Motor neuron (in vitro differentiated cells): ENCODE measurements at regions not wholly inside any gene's neighbourhood (a gene's known extent, or its start where the extent isn't known, plus 50 kb on each side); places are given as distances from the start of the nearest gene placed in this dataset.

Source experiments
- ATAC-seq, 8 experiments: fragments of 200-7000 bp; cut with Tn5 transposase; replicated peaks in 6 of 8; 2 replicates each; pipeline ENCODE4 v1.8.0; 2021; ENCODE audit warnings: mild to moderate bottlenecking in 8 of 8, moderate library complexity in 8 of 8
- H3K27ac ChIP-seq, 2 donors: fragments of 250-450 bp; sonication (Bioruptor Pico); 2 replicates each; pipeline ENCODE4 v1.9.0; 2021; ENCODE audit warnings: antibody characterized with exemption in 2 of 2, mild to moderate bottlenecking in 2 of 2, moderate library complexity in 1 of 2
- H3K4me1 ChIP-seq, 2 donors: fragments of 250-450 bp; sonication (Bioruptor Pico); replicated peaks in 1 of 2; 2 replicates each; pipeline ENCODE4 v1.6.1; 2021; ENCODE audit warnings: antibody characterized with exemption in 2 of 2, mild to moderate bottlenecking in 2 of 2, moderate library complexity in 1 of 2
- H3K4me3 ChIP-seq, 5 donors: fragments of 250-450 bp; sonication (Bioruptor Pico); 2 replicates each; pipeline ENCODE4 v1.9.0; 2021; ENCODE audit warnings: antibody characterized with exemption in 5 of 5, mild to moderate bottlenecking in 5 of 5, moderate library complexity in 4 of 5
- WGBS, 10 experiments: fragments of 450-650 bp; shearing (Covaris generic); methylation state at CpG; one replicate each; pipeline ENCODE4 v1.0.0; 2022; 5-methylcytosine and 5-hydroxymethylcytosine counted together
- in situ Hi-C, 9 experiments: fragments of 400-800 bp; cut with MboI; loops; one replicate each; pipeline ENCODE4 v1.15.0; 2021; ENCODE audit warnings: low sequenced_read_pairs in 9 of 9, low pct_unique_long_range_greater_than_20kb in 2 of 9; ENCODE audit not compliant: unreplicated experiment in 9 of 9

- no peak overlapping the region for H3K4me3 ChIP-seq
- ATAC-seq: peak in 5 of 8 experiments; percentile 72 to 87 (median 84)
- peaks cover 5 to 11% of the 10 kb centered on the region in 2 donors for H3K4me1 ChIP-seq
- in situ Hi-C loops: no loop called here
- 0 to 33% (median 16%) methylated on average over 1 to 3 of the region's 3 CpGs; no CpG with 5 or more reads in 1 of the 10 experiments for WGBS, 10 experiments
- H3K27ac ChIP-seq: no peak overlapping the region
Measured at GRCh38 chr4:96755569-96756484, 915.9 kb downstream of the PDHA2 start.

- Histone ChIP-seq H3K4me1 (peaks cover 5 to 11% of the 10 kb centered on the region in 2 donors), H3K27ac (no peak overlapping the region), H3K4me3 (no peak overlapping the region)
- ATAC-seq: peak in 5 of 8 experiments; percentile 46 to 70 (median 47)
- 0 to 75% (median 57%) methylated on average over 1 of the region's 1 CpG; no CpG with 5 or more reads in 2 of the 10 experiments for WGBS, 10 experiments
- in situ Hi-C loops: no loop called here
Measured at GRCh38 chr4:96756584-96756983, 916.7 kb downstream of the PDHA2 start.

- no peak overlapping the region for H3K4me3 ChIP-seq
- in situ Hi-C loops: no loop called here
- WGBS, 10 experiments: 14 to 100% (median 97%) methylated on average over 1 to 2 of the region's 3 CpGs; no CpG with 5 or more reads in 6 of the 10 experiments
- H3K4me1 ChIP-seq: no peaks in the 10 kb centered on the region
- H3K27ac ChIP-seq: no peak overlapping the region
- no peak for ATAC-seq
Measured at GRCh38 chr4:96763546-96763945, 923.7 kb downstream of the PDHA2 start.

- no peak for ATAC-seq
- in situ Hi-C loops: no loop called here
- no peaks in the 10 kb centered on the region for H3K4me1 ChIP-seq
- H3K27ac ChIP-seq: no peak overlapping the region
- whole genome bisulfite sequencing, 10 experiments: 13 to 100% (median 89%) methylated on average over 1 to 5 of the region's 5 CpGs; no CpG with 5 or more reads in 1 of the 10 experiments
- no peak overlapping the region for H3K4me3 ChIP-seq
Measured at GRCh38 chr4:96766359-96766758, 926.5 kb downstream of the PDHA2 start.

- Histone ChIP-seq H3K4me1 (no peaks in the 10 kb centered on the region), H3K4me3 (no peak overlapping the region), H3K27ac (no peak overlapping the region)
- in situ Hi-C loops: no loop called here
- no peak for ATAC-seq
- WGBS, 10 experiments: 0 to 100% (median 86%) methylated on average over 1 to 5 of the region's 5 CpGs
Measured at GRCh38 chr4:96767815-96768480, 928.1 kb downstream of the PDHA2 start.

- in situ Hi-C loops: no loop called here
- Histone ChIP-seq H3K4me3 (no peak overlapping the region), H3K4me1 (no peaks in the 10 kb centered on the region), H3K27ac (no peak overlapping the region)
- 0 to 100% (median 93%) methylated on average over 1 to 2 of the region's 2 CpGs for WGBS, 10 experiments
- no peak for ATAC-seq
Measured at GRCh38 chr4:96775501-96775900, 935.6 kb downstream of the PDHA2 start.

- WGBS, 10 experiments: 0 to 100% (median 79%) methylated on average over 1 to 2 of the region's 2 CpGs; no CpG with 5 or more reads in 1 of the 10 experiments
- H3K4me1 ChIP-seq: no peaks in the 10 kb centered on the region
- no peak overlapping the region for H3K27ac ChIP-seq
- in situ Hi-C loops: no loop called here
- no peak overlapping the region for H3K4me3 ChIP-seq
- ATAC-seq: peak in 3 of 8 experiments; percentile 23 to 84 (median 56)
Measured at GRCh38 chr4:96776920-96777527, 937.1 kb downstream of the PDHA2 start.

- 6 to 94% (median 57%) methylated on average over 2 to 4 of the region's 4 CpGs; no CpG with 5 or more reads in 1 of the 10 experiments for WGBS, 10 experiments
- H3K4me1 ChIP-seq: no peaks in the 10 kb centered on the region
- in situ Hi-C loops: no loop called here
- no peak for ATAC-seq
- H3K27ac ChIP-seq: no peak overlapping the region
- H3K4me3 ChIP-seq: no peak overlapping the region
Measured at GRCh38 chr4:96784336-96784735, 944.4 kb downstream of the PDHA2 start.

- Histone ChIP-seq H3K4me3 (no peak overlapping the region), H3K27ac (no peak overlapping the region), H3K4me1 (no peaks in the 10 kb centered on the region)
- in situ Hi-C loops: no loop called here
- 0 to 93% (median 89%) methylated on average over 1 to 3 of the region's 3 CpGs; no CpG with 5 or more reads in 3 of the 10 experiments for WGBS, 10 experiments
- no peak for ATAC-seq
Measured at GRCh38 chr4:96786306-96786705, 946.4 kb downstream of the PDHA2 start.

- no peak overlapping the region for H3K27ac ChIP-seq
- no peaks in the 10 kb centered on the region for H3K4me1 ChIP-seq
- H3K4me3 ChIP-seq: no peak overlapping the region
- ATAC-seq: no peak
- in situ Hi-C loops: no loop called here
- 0 to 100% (median 71%) methylated on average over 1 of the region's 1 CpG; no CpG with 5 or more reads in 3 of the 10 experiments for WGBS, 10 experiments
Measured at GRCh38 chr4:96787766-96788165, 947.9 kb downstream of the PDHA2 start.

- Histone ChIP-seq H3K4me3 (no peak overlapping the region), H3K27ac (no peak overlapping the region), H3K4me1 (no peaks in the 10 kb centered on the region)
- WGBS, 10 experiments: 0 to 100% (median 62%) methylated on average over 1 to 2 of the region's 2 CpGs; no CpG with 5 or more reads in 2 of the 10 experiments
- ATAC-seq: no peak
- in situ Hi-C loops: no loop called here
Measured at GRCh38 chr4:96809563-96809962, 969.7 kb downstream of the PDHA2 start.

GRCh38 chr4:96827086-96827485 is 987.2 kb downstream of the PDHA2 start:
- Histone ChIP-seq H3K4me1 (peaks cover 0 to 2% of the 10 kb centered on the region in 2 donors), H3K27ac (no peak overlapping the region), H3K4me3 (no peak overlapping the region)
- ATAC-seq: peak in 2 of 8 experiments; percentile 22 to 37
- WGBS, 10 experiments: 0 to 98% (median 78%) methylated on average over 1 to 4 of the region's 4 CpGs; no CpG with 5 or more reads in 1 of the 10 experiments
- in situ Hi-C loops: no loop called here

- in situ Hi-C loops: no loop called here
- Histone ChIP-seq H3K4me1 (no peaks in the 10 kb centered on the region), H3K27ac (no peak overlapping the region), H3K4me3 (no peak overlapping the region)
- ATAC-seq: no peak
- WGBS, 10 experiments: 0 to 100% (median 83%) methylated on average over 1 to 2 of the region's 2 CpGs; no CpG with 5 or more reads in 2 of the 10 experiments
Measured at GRCh38 chr4:96833831-96834230, 993.9 kb downstream of the PDHA2 start.
